ENCODE measurements at regions not wholly inside any gene's neighbourhood (a gene's known extent, or its start where the extent isn't known, plus 50 kb on each side); places are given as distances from the start of the nearest gene placed in this dataset.
"Not testable (repeated sequence)": the region's sequence is repeated elsewhere in the genome, so short reads cannot be mapped to it uniquely, and the experiment has no call there.

GRCh38 chr4:93888308-93888707 is 59.8 kb downstream of the ATOH1 start:
- no peak for DNase-seq

- no peak for DNase-seq
Measured at GRCh38 chr4:93888768-93889167, 60.2 kb downstream of the ATOH1 start.

GRCh38 chr4:93891244-93891643 is 62.7 kb downstream of the ATOH1 start:
- no peak for DNase-seq

GRCh38 chr4:93894995-93895394 is 66.4 kb downstream of the ATOH1 start:
- no peak for DNase-seq

GRCh38 chr4:93896516-93896915 is 68.0 kb downstream of the ATOH1 start:
- no peak for DNase-seq

- DNase-seq, result no peak
Measured at GRCh38 chr4:93897559-93897958, 69.0 kb downstream of the ATOH1 start.

- no peak for DNase-seq
Measured at GRCh38 chr4:93908778-93909177, 80.2 kb downstream of the ATOH1 start.

GRCh38 chr4:93911671-93912070 is 83.1 kb downstream of the ATOH1 start:
- no peak for DNase-seq

GRCh38 chr4:93912146-93912545 is 83.6 kb downstream of the ATOH1 start:
- no peak for DNase-seq

- no peak for DNase-seq
Measured at GRCh38 chr4:93918856-93919255, 90.3 kb downstream of the ATOH1 start.

- not testable (repeated sequence) for DNase-seq
Measured at GRCh38 chr4:93923570-93923969, 95.0 kb downstream of the ATOH1 start.

GRCh38 chr4:93947286-93947685 is 118.7 kb downstream of the ATOH1 start:
- DNase-seq, result no peak

GRCh38 chr4:93950239-93950638 is 121.7 kb downstream of the ATOH1 start:
- DNase-seq, result not testable (repeated sequence)

- DNase-seq, result no peak
Measured at GRCh38 chr4:93957186-93957585, 128.6 kb downstream of the ATOH1 start.

GRCh38 chr4:93960450-93960849 is 131.9 kb downstream of the ATOH1 start:
- DNase-seq, result no peak

GRCh38 chr4:93960916-93961315 is 132.4 kb downstream of the ATOH1 start:
- no peak for DNase-seq

GRCh38 chr4:93981594-93981993 is 153.0 kb downstream of the ATOH1 start:
- no peak for DNase-seq

GRCh38 chr4:93982255-93982654 is 153.7 kb downstream of the ATOH1 start:
- DNase-seq, result no peak

GRCh38 chr4:93983140-93983539 is 154.6 kb downstream of the ATOH1 start:
- no peak for DNase-seq

GRCh38 chr4:93994175-93994994 is 165.8 kb downstream of the ATOH1 start:
- no peak for DNase-seq

GRCh38 chr4:93996895-93997294 is 168.3 kb downstream of the ATOH1 start:
- DNase-seq, result no peak

GRCh38 chr4:94000559-94000958 is 172.0 kb downstream of the ATOH1 start:
- DNase-seq, result no peak

GRCh38 chr4:94006932-94007331 is 178.4 kb downstream of the ATOH1 start:
- DNase-seq, result no peak

- DNase-seq, result no peak
Measured at GRCh38 chr4:94011190-94011589, 182.6 kb downstream of the ATOH1 start.

- no peak for DNase-seq
Measured at GRCh38 chr4:94014484-94015136, 186.1 kb downstream of the ATOH1 start.

Data from NCI-H748 treated with DMSO at 0.1 percent for 48 hours (cell line).